Esophagus muscularis mucosa (tissue), 3 donors: ENCODE measurements at regions not wholly inside any gene's neighbourhood (a gene's known extent, or its start where the extent isn't known, plus 50 kb on each side); places are given as distances from the start of the nearest gene placed in this dataset.

Experiments
- POLR2A ChIP-seq: fragments of 450-650 bp; IDR thresholded peaks from one replicate; pipeline ENCODE4 v1.6.1; 2017; ENCODE audit warnings: antibody characterized with exemption, moderate library complexity, mild to moderate bottlenecking, low read depth
- TF ChIP-seq, protein P1 (sequence below), 3 experiments: fragments of 200-600 bp in 2 of 3; fragments of 450-650 bp in 1 of 3; sonication (generic) in 2 of 3; IDR thresholded peaks; one replicate each; pipeline ENCODE4 v1.5.1; 2017 to 2019; ENCODE audit warnings: antibody characterized with exemption in 3 of 3, mild to moderate bottlenecking in 2 of 3, moderate library complexity in 1 of 3

DNA sequence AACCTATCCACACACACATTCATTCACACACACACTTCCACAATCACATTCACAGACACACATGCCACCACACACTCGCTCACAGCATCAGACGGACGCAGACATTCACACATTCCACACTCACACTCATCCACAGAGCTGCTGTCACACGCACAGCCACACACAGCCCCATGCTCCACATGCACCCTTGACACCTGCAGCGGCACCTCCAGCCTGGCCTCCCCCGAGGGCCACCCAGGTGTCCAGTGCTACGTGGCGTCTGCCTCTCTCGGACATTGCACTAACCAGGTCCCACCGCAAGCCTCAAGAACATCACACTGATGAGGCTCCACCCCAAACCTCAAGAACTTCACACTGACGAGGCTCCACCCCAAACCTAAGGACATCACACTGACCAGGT, 155.2 kb downstream of the RBFOX3 start:
- TF ChIP-seq, protein P1, sequence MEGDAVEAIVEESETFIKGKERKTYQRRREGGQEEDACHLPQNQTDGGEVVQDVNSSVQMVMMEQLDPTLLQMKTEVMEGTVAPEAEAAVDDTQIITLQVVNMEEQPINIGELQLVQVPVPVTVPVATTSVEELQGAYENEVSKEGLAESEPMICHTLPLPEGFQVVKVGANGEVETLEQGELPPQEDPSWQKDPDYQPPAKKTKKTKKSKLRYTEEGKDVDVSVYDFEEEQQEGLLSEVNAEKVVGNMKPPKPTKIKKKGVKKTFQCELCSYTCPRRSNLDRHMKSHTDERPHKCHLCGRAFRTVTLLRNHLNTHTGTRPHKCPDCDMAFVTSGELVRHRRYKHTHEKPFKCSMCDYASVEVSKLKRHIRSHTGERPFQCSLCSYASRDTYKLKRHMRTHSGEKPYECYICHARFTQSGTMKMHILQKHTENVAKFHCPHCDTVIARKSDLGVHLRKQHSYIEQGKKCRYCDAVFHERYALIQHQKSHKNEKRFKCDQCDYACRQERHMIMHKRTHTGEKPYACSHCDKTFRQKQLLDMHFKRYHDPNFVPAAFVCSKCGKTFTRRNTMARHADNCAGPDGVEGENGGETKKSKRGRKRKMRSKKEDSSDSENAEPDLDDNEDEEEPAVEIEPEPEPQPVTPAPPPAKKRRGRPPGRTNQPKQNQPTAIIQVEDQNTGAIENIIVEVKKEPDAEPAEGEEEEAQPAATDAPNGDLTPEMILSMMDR (IDR thresholded peaks at IDR 0.05), result no peak
- TF ChIP-seq POLR2A, result no peak
